Suprapubic skin (tissue), 4 donors: ENCODE measurements at regions not wholly inside any gene's neighbourhood (a gene's known extent, or its start where the extent isn't known, plus 50 kb on each side); places are given as distances from the start of the nearest gene placed in this dataset.

Source experiments
- DNase-seq, 2 donors: peaks; one replicate each; pipeline ENCODE4 v3.0.0-alpha.2; 2019; ENCODE audit warnings: low spot score in 2 of 2
- H3K27ac ChIP-seq: fragments of 200-600 bp; sonication (generic); one replicate; pipeline ENCODE4 v1.5.1; 2019
- H3K27me3 ChIP-seq: fragments of 200-600 bp; sonication (generic); one replicate; pipeline ENCODE4 v1.5.1; 2019
- H3K36me3 ChIP-seq: fragments of 200-600 bp; sonication (generic); one replicate; pipeline ENCODE4 v1.5.1; 2019
- H3K4me1 ChIP-seq: fragments of 200-600 bp; sonication (generic); one replicate; pipeline ENCODE4 v1.5.1; 2019
- H3K4me3 ChIP-seq: fragments of 200-600 bp; sonication (generic); one replicate; pipeline ENCODE4 v1.5.1; 2019; ENCODE audit warnings: mild to moderate bottlenecking
- H3K9me3 ChIP-seq: fragments of 200-600 bp; sonication (generic); one replicate; pipeline ENCODE4 v1.5.1; 2019
- EP300 ChIP-seq: sonication (generic); formaldehyde crosslinking; IDR thresholded peaks from one replicate; pipeline ENCODE4 v1.6.1; 2017; ENCODE audit warnings: antibody characterized with exemption
- POLR2A ChIP-seq, 2 donors: fragments of 450-650 bp; IDR thresholded peaks; one replicate each; pipeline ENCODE4 v1.6.1; 2017; ENCODE audit warnings: antibody characterized with exemption in 2 of 2, mild to moderate bottlenecking in 2 of 2, moderate library complexity in 2 of 2
- POLR2AphosphoS5 ChIP-seq, 3 donors: sonication (generic); formaldehyde crosslinking; IDR thresholded peaks; one replicate each; pipeline ENCODE4 v1.6.1; 2017; ENCODE audit warnings: antibody characterized with exemption in 3 of 3
- WGBS: methylation state at CpG from one replicate; pipeline ENCODE4 v1.1.5; 2018; 5-methylcytosine and 5-hydroxymethylcytosine counted together
- TF ChIP-seq, protein P1 (sequence below), 2 donors: fragments of 200-600 bp in 1 of 2; fragments of 450-650 bp in 1 of 2; sonication (generic) in 1 of 2; IDR thresholded peaks; one replicate each; pipeline ENCODE4 v1.5.1; 2016 to 2019; ENCODE audit warnings: antibody characterized with exemption in 2 of 2, mild to moderate bottlenecking in 1 of 2, moderate library complexity in 1 of 2

DNA sequence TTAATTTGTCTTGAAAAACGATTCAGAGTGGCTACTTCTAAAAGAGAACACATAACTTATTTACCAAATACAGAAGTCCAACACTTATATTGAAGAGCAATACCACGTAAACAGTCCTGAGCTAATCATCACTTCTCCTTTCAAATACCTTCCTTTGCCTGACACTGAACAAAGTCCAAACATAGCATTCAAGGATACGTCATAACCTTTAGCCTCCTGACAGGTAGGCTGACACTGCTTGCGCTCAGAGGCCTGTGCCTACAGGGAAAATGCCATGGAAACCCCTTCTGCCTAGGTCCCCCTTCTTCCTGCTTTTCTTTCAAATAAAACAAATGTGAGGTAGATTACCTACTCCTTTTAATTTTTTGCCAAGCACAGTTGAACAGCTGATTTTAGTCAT lies 510.0 kb downstream of the INSC start:
- no peaks in the 10 kb centered on the region for H3K9me3 ChIP-seq
- H3K4me1 ChIP-seq: no peaks in the 10 kb centered on the region
- H3K27me3 ChIP-seq: peaks cover 3% of the 10 kb centered on the region
- TF ChIP-seq POLR2A (IDR thresholded peaks at IDR 0.05): no peak
- no peak for TF ChIP-seq EP300
- TF ChIP-seq, protein P1, sequence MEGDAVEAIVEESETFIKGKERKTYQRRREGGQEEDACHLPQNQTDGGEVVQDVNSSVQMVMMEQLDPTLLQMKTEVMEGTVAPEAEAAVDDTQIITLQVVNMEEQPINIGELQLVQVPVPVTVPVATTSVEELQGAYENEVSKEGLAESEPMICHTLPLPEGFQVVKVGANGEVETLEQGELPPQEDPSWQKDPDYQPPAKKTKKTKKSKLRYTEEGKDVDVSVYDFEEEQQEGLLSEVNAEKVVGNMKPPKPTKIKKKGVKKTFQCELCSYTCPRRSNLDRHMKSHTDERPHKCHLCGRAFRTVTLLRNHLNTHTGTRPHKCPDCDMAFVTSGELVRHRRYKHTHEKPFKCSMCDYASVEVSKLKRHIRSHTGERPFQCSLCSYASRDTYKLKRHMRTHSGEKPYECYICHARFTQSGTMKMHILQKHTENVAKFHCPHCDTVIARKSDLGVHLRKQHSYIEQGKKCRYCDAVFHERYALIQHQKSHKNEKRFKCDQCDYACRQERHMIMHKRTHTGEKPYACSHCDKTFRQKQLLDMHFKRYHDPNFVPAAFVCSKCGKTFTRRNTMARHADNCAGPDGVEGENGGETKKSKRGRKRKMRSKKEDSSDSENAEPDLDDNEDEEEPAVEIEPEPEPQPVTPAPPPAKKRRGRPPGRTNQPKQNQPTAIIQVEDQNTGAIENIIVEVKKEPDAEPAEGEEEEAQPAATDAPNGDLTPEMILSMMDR (IDR thresholded peaks at IDR 0.05): no peak
- TF ChIP-seq POLR2AphosphoS5 (IDR thresholded peaks at IDR 0.05): no peak
- DNase-seq: no peak
- H3K27ac ChIP-seq: no peak overlapping the region
- no peaks in the 10 kb centered on the region for H3K36me3 ChIP-seq
- H3K4me3 ChIP-seq: no peak overlapping the region
- WGBS: 91% methylated on average over 4 of the region's 4 CpGs

DNA sequence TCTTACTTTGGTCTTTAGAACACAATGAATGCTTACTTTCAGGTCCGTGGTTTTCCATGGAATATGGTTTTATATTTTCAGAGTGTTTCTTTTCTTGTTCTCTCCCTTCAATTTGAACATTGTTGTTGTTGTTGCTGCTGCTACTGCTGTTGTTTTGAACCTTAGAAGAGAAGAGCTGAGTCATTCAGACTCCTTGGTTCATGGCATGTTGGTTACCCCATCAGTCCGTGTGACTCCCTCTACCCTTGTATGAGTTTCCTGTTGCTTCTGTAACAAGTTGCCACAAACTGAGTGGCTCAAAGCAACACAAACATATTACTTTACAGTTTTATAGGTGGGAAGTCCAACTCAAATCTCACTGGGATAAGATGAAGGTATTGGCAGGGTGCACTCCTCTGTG lies 511.0 kb downstream of the INSC start:
- TF ChIP-seq POLR2AphosphoS5 (IDR thresholded peaks at IDR 0.05): no peak
- TF ChIP-seq, protein P1 (IDR thresholded peaks at IDR 0.05): no peak
- TF ChIP-seq EP300: no peak
- TF ChIP-seq POLR2A (IDR thresholded peaks at IDR 0.05): no peak
- Histone ChIP-seq H3K4me1 (no peaks in the 10 kb centered on the region), H3K27ac (no peak overlapping the region), H3K9me3 (no peaks in the 10 kb centered on the region), H3K27me3 (peaks cover 3% of the 10 kb centered on the region), H3K4me3 (no peak overlapping the region), H3K36me3 (no peaks in the 10 kb centered on the region)
- WGBS: 88% methylated on average over 2 of the region's 2 CpGs
- no peak for DNase-seq

DNA sequence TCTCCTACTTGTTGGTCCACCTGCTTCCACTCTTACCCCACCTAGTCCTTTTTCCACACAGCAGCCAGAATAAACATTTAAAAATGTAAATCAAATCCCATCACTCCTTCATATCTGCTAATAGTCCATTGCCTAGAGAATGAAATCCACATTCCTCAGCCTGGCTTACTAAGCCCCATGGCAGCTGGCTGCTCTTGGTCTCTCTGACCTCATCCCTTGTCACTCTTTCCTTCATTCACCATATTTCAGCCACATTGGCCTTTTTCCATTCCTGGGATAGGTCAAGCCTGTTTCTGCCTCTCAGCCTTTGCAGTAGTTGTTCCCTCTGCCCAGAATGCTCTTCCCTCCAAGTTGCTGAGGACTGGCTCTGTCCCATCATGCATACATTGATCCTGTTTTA lies 512.8 kb downstream of the INSC start:
- H3K36me3 ChIP-seq: no peaks in the 10 kb centered on the region
- peaks cover 3% of the 10 kb centered on the region for H3K27me3 ChIP-seq
- no peaks in the 10 kb centered on the region for H3K4me1 ChIP-seq
- no peaks in the 10 kb centered on the region for H3K9me3 ChIP-seq
- no peak for DNase-seq
- no peak overlapping the region for H3K4me3 ChIP-seq
- H3K27ac ChIP-seq: no peak overlapping the region
- TF ChIP-seq POLR2AphosphoS5 (IDR thresholded peaks at IDR 0.05) (no peak), POLR2A (IDR thresholded peaks at IDR 0.05) (no peak), EP300 (no peak)
- TF ChIP-seq, protein P1 (IDR thresholded peaks at IDR 0.05): no peak

DNA sequence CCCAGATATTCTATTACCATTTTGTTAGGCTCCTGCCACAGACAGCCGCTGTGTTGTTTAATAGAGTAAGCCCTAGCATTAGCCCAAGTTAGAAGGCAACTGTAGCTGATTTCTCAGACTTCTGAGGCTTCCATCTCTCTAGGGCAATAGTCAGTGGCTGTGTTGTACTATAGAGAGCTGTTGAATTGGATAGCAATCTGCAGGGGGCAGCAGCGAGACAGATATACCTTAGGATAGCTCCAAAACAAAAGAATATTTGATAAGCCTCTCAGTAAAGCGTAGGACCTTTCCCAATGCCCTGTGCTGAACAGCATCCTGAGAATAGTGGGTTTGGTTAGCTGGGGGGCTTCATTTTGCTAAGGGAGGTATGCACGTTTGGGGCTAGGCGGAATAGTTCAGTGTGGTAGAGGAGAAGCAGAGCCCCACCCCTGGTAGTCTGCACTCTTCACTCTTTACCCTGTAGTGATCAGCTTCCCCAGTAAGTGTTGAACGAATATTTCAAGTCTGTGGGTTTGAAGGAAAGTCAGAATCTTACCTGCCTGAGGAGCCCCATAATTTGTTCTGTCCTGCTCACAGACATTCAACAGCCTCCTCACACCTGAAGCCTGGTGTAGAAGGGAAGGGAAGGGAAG lies 515.1 kb downstream of the INSC start:
- Histone ChIP-seq H3K36me3 (no peaks in the 10 kb centered on the region), H3K4me3 (no peak overlapping the region), H3K27ac (no peak overlapping the region), H3K4me1 (no peaks in the 10 kb centered on the region), H3K9me3 (no peaks in the 10 kb centered on the region), H3K27me3 (peaks cover 3% of the 10 kb centered on the region)
- no peak for DNase-seq
- TF ChIP-seq POLR2AphosphoS5 (IDR thresholded peaks at IDR 0.05) (no peak), EP300 (no peak), POLR2A (IDR thresholded peaks at IDR 0.05) (no peak)
- TF ChIP-seq, protein P1 (IDR thresholded peaks at IDR 0.05): no peak
- WGBS: 62% methylated on average over 6 of the region's 6 CpGs

DNA sequence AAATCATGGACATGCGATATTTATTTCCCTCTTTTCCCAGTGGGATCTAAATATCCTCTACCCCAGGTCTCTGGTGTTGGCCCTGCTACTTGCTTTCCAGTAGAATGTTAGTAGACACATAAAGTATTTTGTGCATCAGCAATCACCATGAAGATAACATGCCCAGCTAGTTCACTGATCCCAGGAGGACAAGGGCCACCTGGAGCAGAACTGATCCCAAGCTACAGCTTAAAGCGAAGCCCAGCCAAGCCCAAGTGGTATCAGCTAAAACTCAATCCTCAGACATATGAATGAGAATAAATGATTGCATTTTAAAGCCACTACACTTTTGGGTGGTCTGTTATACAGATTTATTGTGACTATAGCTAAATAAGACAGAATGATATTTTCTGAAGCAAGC lies 516.2 kb downstream of the INSC start:
- no peak for DNase-seq
- Histone ChIP-seq H3K4me1 (no peaks in the 10 kb centered on the region), H3K4me3 (no peak overlapping the region), H3K9me3 (no peaks in the 10 kb centered on the region), H3K27ac (no peak overlapping the region), H3K36me3 (no peaks in the 10 kb centered on the region), H3K27me3 (peaks cover 3% of the 10 kb centered on the region)
- 62% methylated on average over 2 of the region's 2 CpGs for WGBS
- TF ChIP-seq, protein P1 (IDR thresholded peaks at IDR 0.05): no peak
- TF ChIP-seq POLR2A (IDR thresholded peaks at IDR 0.05) (no peak), EP300 (no peak), POLR2AphosphoS5 (IDR thresholded peaks at IDR 0.05) (no peak)
